Hematopoietic multipotent progenitor cell treated with erythropoietin and hydrocortisone succinate and interleukin-3 and kit ligand, for 4 days (in vitro differentiated cells): ENCODE measurements at regions not wholly inside any gene's neighbourhood (a gene's known extent, or its start where the extent isn't known, plus 50 kb on each side); places are given as distances from the start of the nearest gene placed in this dataset.
A peak's percentile ranks its signal among the peaks of the same experiment; 100 is the strongest.
"Not testable (repeated sequence)": the region's sequence is repeated elsewhere in the genome, so short reads cannot be mapped to it uniquely, and the experiment has no call there.

ENCODE experiments used
- DNase-seq: peaks from one replicate; pipeline ENCODE4 v3.0.0-alpha.2; 2015

GRCh38 chr15:56568466-56569167 is 103.7 kb upstream of the MNS1 start:
- no peak for DNase-seq

GRCh38 chr15:56557415-56557814 is 92.5 kb upstream of the MNS1 start:
- no peak for DNase-seq

GRCh38 chr15:56553486-56553885 is 88.5 kb upstream of the MNS1 start:
- DNase-seq = no peak

DNA sequence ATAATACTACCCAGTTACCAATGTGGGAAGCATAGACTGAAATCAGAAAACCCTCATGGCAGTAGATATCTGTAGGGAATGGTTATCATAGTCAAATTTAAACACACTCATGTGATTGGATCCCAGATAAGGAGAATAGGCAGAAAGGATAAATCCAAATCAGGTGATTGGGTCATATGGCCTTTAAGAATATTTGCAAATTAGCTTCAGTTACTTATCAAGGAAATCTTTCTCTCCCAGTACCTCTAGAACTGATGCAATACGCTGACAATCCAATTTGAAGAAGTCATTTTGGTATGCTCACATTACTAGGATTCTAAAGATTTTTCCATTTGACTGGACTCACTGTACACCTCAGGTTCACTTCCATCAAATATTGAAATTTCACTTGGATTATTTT is 87.7 kb upstream of the MNS1 start:
- DNase-seq = peak; percentile 6

- DNase-seq = not testable (repeated sequence)
Observed at GRCh38 chr15:56540570-56540969, 75.6 kb upstream of the MNS1 start.

DNA sequence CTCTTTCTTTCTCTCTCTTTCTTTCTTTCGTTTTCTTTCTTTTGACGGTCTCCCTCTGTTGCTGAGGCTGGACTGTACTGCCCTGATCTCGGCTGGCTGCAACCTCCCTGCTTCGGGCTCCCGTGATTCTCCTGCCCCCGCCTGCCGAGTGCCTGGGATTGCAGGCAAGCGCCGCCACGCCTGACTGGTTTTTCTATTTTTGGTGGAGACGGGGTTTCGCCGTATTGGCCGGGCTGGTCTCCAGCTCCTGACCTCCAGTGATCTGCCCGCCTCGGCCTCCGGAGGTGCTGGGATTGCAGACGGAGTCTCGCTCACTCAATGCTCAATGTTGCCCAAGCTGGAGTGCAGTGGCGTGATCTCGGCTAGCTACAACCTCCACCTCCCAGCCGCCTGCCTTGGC is 75.2 kb upstream of the MNS1 start:
- not testable (repeated sequence) for DNase-seq

DNA sequence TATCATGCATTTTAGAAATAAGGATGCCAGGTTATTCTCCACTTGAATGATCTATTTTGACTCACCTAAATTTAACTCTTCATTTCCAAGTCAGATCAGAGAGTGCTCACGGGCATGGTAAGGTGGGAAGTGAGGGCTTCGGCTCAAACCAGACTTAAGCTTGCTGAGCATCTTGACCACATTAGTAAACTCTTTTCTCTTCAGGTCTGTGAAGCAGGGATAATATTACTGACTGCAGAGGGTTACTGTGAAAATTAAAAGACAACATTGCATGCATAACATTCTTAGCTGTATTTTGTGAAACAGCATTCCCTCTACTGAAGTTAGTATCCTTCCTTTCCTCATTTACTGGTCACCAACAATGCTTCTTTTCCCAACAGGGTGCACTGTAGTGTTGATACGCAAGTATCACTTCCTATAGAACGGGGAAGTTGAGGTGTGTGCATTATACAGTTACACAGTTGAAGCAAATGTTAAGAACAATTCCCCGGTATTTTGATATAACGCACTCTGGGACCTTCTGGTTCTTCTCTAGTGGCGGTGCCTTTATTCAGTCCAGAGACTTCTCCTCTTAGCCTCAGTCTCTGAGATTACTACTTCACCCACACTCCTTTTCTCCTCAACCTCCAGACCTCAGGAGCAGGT is 74.1 kb upstream of the MNS1 start:
- no peak for DNase-seq

DNA sequence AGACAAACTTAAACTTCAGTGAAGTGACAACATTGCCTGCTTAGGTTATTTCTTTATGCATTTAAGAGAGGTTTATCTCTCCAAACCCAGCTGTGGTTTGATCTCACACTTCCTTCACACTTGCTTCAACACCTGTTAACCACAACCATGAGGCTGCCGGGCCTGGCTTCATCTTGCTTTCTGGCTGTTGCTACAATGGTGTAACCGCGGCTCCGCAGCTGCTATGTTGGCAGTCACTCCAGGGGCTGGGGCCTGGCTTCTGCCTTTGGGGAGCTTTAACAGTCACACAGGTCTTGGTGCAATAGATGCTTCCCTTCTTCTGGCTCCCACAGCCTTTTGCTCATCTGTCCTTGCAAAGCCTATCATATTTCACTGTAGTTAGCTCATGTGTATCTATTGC is 72.9 kb upstream of the MNS1 start:
- peak; percentile 36 for DNase-seq

GRCh38 chr15:56534728-56535127 is 69.8 kb upstream of the MNS1 start:
- DNase-seq = no peak

DNA sequence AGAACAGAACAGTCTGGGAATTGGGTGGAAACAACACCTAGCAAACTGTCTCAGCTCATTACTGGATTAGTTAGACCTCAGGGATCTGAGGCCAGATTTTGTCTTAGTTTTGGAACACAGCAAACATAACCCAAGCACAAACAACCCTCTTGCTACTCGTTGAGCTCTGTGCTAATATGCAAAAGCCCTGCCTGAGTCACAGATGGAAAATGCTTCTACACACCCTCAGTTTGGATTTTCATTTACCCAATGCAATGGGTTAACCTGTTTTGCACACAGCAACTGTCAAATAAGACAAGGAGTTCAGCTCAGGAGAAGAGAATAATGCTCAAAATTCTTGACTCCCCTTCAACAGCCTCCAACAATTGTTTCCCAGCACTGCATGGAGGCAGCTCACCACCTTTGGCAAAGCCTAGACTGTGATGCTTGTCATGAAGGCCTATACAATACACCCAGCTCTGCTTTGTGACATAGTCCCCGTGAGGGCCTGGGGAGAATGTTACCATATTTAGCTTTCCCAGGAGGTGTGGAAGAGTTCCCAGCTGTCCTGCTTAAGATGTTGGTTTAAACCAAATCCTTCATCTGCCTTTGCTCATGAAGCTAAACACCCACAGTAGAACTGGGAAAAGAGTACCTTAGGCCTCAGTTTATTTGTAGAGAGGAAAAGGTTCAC is 68.9 kb upstream of the MNS1 start:
- no peak for DNase-seq

- no peak for DNase-seq
Observed at GRCh38 chr15:56532721-56533460, 68.0 kb upstream of the MNS1 start.

DNA sequence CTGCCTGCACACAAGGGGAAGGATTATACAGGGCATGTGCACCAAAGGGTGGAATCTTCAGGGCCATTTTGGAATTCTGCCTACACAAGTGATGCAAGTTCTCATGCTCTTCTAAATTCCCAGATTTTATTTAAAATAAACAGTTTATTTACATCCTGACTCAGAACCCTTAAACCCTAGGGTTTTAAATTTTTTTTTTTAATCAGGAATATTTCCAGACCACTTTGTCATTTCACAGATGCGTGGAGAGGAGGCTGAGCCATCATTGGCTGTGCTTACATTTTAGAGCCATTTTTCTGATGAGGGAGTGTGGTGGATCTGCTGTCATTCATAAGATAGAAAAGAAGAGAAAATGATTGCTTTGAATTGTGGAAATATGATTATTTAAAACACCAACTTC is 65.2 kb upstream of the MNS1 start:
- DNase-seq = no peak

DNA sequence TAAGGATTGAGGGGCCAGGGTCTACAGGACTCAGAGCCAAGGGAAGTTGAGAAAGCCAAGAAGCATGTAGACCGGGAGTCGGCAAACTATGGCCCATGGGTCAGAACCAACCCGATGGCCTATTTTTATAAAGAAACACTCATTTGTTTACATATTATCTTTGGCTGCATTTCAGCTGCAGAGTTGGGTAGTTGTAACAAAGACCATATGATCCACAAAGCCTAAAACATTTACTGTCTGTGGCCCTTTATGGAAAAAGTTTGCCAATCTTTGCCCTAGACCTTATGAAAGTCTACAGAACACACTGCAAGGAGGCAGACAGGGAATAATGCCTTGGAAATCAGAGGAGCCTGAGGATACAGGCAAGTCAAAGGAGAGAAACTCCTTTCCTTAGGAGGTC is 63.2 kb upstream of the MNS1 start:
- DNase-seq = no peak

- DNase-seq = no peak
Observed at GRCh38 chr15:56524915-56525314, 60.0 kb upstream of the MNS1 start.

- no peak for DNase-seq
Observed at GRCh38 chr15:56523521-56523920, 58.6 kb upstream of the MNS1 start.

- DNase-seq = no peak
Observed at GRCh38 chr15:56519000-56519399, 54.1 kb upstream of the MNS1 start.
